GM12872 (cell line): ENCODE measurements at regions not wholly inside any gene's neighbourhood (a gene's known extent, or its start where the extent isn't known, plus 50 kb on each side); places are given as distances from the start of the nearest gene placed in this dataset.

ENCODE experiments used
- TF ChIP-seq, protein P1 (sequence below): IDR thresholded peaks from 3 replicates; pipeline ENCODE4 v1.5.1; 2011; ENCODE audit warnings: low read depth, mild to moderate bottlenecking, low read length, moderate library complexity; ENCODE audit not compliant: insufficient read depth

GRCh38 chr11:70760416-70761020 lies 362.2 kb downstream of the CTTN start:
- TF ChIP-seq, protein P1, sequence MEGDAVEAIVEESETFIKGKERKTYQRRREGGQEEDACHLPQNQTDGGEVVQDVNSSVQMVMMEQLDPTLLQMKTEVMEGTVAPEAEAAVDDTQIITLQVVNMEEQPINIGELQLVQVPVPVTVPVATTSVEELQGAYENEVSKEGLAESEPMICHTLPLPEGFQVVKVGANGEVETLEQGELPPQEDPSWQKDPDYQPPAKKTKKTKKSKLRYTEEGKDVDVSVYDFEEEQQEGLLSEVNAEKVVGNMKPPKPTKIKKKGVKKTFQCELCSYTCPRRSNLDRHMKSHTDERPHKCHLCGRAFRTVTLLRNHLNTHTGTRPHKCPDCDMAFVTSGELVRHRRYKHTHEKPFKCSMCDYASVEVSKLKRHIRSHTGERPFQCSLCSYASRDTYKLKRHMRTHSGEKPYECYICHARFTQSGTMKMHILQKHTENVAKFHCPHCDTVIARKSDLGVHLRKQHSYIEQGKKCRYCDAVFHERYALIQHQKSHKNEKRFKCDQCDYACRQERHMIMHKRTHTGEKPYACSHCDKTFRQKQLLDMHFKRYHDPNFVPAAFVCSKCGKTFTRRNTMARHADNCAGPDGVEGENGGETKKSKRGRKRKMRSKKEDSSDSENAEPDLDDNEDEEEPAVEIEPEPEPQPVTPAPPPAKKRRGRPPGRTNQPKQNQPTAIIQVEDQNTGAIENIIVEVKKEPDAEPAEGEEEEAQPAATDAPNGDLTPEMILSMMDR: no peak

DNA sequence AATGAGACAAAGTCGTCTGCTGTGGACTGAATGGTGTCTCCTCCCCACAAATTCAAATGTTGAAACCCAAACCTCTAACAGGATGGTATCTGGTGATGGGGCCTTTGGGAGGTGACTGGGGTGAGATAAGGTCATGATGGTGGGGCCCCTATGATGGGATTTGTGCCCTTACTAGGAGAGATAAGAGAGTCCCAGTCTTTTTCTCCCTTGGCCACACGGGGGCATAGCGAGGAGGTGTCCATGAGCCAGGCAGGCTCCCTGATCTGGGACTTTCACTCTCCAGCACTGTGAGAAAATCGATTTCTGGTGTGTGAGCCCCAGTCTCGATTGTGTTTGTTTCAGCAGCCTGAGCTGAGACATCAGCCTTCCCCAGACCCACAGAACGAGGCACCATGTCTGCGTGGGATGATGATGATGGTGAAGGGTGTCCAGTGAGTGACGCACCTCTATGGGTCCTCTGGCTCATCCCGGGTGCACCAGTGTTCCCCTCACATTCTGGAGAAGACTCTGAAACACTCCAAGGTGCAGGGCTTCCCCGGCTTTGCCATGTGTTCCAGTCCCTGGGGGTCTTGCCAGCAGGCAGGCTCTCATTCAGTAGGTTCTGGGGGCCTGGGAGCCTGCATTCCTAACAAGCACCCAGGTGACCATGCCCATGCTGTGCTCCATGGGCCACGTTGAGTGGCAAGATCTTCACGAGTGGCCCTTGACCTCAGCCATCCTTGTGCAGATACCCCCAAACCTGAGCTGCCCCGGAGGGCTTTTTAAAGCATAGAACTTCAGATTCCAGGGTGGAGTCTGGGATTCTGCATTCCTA lies 363.0 kb downstream of the CTTN start:
- TF ChIP-seq, protein P1: no peak

DNA sequence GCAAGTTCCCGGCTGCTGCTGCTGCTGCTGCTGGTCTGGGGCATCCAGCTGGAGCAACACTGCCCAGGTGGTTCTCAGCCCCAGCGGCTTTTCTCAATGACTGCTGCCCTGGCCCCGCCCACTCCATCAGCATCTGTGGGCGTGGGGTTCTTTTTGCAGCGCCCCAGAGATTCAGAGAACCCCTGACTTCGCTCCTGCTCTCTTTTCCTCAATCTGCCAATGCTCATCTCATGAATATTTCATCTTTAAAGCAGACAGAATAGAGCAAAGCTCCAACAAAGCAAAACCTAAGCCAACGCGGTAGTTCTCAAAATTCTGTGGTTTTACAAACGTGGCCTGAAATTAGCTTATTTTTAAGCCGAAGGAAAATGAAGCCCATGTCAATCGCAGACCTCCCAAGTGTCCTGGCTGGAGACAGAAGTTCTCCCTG lies 363.6 kb downstream of the CTTN start:
- TF ChIP-seq, protein P1: no peak

DNA sequence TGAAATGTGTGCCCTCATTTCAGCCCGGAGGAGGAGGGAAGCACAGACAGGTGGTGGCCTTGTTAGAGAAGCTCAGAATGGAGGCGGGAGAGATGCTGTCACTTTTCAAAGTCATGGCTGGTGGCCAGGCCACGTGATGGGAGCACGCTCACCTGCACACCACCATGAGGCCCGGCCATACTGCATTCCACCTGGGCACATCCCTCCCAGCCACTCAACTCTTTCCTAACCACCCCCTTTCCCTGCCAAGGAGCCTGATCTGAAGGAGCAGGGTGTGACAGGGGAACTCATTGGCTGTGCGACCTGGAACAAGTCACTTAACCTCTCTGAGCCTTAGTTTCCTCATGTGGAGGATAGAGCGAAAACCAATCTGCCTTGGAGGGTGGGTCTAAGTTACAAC lies 364.5 kb downstream of the CTTN start:
- TF ChIP-seq, protein P1: no peak

DNA sequence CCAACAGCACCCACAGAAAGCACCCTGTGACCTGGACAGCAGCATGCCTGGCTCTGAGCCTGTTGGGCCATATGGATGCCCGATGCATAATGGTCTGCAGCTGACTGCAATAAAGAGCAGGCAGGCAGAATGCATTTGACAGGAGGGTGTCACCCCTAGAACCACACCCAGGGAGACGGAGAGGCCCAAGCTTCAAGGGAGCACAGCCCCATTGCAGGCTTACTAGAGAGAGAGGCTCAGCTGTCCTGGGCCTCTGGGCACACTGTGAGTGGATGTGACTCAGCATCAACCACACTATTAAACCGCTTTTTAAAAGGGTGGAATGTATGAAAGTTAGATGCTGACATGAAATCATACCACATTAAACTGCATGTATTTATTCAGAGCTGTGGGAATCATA lies 365.3 kb downstream of the CTTN start:
- TF ChIP-seq, protein P1: no peak

- TF ChIP-seq, protein P1: no peak
Measured at GRCh38 chr11:70764356-70764905, 366.1 kb downstream of the CTTN start.

GRCh38 chr11:70766901-70767300 lies 368.6 kb downstream of the CTTN start:
- TF ChIP-seq, protein P1: no peak
